ENCODE measurements at regions not wholly inside any gene's neighbourhood (a gene's known extent, or its start where the extent isn't known, plus 50 kb on each side); places are given as distances from the start of the nearest gene placed in this dataset.

- no peak for DNase-seq (ENCODE audit: extremely low spot score)
- POLR2A ChIA-PET: no interaction called here
- TF ChIP-seq CTCF (IDR thresholded peaks at IDR 0.05; ENCODE audit: control extremely low read depth, extremely low read depth, low read depth, missing control alignments): no peak
- CTCF ChIA-PET: no interaction called here
Measured at GRCh38 chr5:18067615-18068014, 433.4 kb downstream of the TAF11L14 start.

GRCh38 chr5:18068826-18069225, 434.6 kb downstream of the TAF11L14 start:
- DNase-seq (ENCODE audit: extremely low spot score): no peak
- TF ChIP-seq CTCF (IDR thresholded peaks at IDR 0.05; ENCODE audit: control extremely low read depth, extremely low read depth, low read depth, missing control alignments): no peak
- ChIA-PET POLR2A (no interaction called here), CTCF (no interaction called here)

GRCh38 chr5:18069790-18070189, 435.5 kb downstream of the TAF11L14 start:
- ChIA-PET CTCF (no interaction called here), POLR2A (no interaction called here)
- TF ChIP-seq CTCF (IDR thresholded peaks at IDR 0.05; ENCODE audit: control extremely low read depth, extremely low read depth, low read depth, missing control alignments): no peak
- no peak for DNase-seq (ENCODE audit: extremely low spot score)

GRCh38 chr5:18072600-18072999, 438.3 kb downstream of the TAF11L14 start:
- POLR2A ChIA-PET: no interaction called here
- DNase-seq (ENCODE audit: extremely low spot score): no peak
- no peak for TF ChIP-seq CTCF (IDR thresholded peaks at IDR 0.05; ENCODE audit: control extremely low read depth, extremely low read depth, low read depth, missing control alignments)
- CTCF ChIA-PET: no interaction called here

GRCh38 chr5:18074961-18075360, 440.7 kb downstream of the TAF11L14 start:
- CTCF ChIA-PET: interaction anchor here (1.0 kb wide), 1 partner anchor 9 kb away, joined by 3 read pairs; no protein-coding TSS in a partner anchor
- POLR2A ChIA-PET: no interaction called here
- TF ChIP-seq CTCF (IDR thresholded peaks at IDR 0.05; ENCODE audit: control extremely low read depth, extremely low read depth, low read depth, missing control alignments): no peak
- no peak for DNase-seq (ENCODE audit: extremely low spot score)

- no peak for DNase-seq (ENCODE audit: extremely low spot score)
- TF ChIP-seq CTCF (IDR thresholded peaks at IDR 0.05; ENCODE audit: control extremely low read depth, extremely low read depth, low read depth, missing control alignments): no peak
- ChIA-PET POLR2A (no interaction called here), CTCF (no interaction called here)
Measured at GRCh38 chr5:18078157-18078556, 443.9 kb downstream of the TAF11L14 start.

- TF ChIP-seq CTCF (IDR thresholded peaks at IDR 0.05; ENCODE audit: control extremely low read depth, extremely low read depth, low read depth, missing control alignments): no peak
- DNase-seq (ENCODE audit: extremely low spot score): no peak
- CTCF ChIA-PET: interaction anchor here (1.4 kb wide), 1 partner anchor 28 kb away, joined by 4 read pairs; no protein-coding TSS in a partner anchor
- POLR2A ChIA-PET: no interaction called here
Measured at GRCh38 chr5:18079831-18080230, 445.6 kb downstream of the TAF11L14 start.
